Osteoblast (primary cell): ENCODE measurements at regions not wholly inside any gene's neighbourhood (a gene's known extent, or its start where the extent isn't known, plus 50 kb on each side); places are given as distances from the start of the nearest gene placed in this dataset.

Experiments used
- DNase-seq: peaks from one replicate; pipeline ENCODE4 v3.0.0; 2011; ENCODE audit warnings: low spot score, mixed read lengths; ENCODE audit not compliant: insufficient read length; ENCODE audit errors: missing footprints
- H2AFZ ChIP-seq: 2 replicates; pipeline ENCODE4 v1.6.0; 2011; ENCODE audit warnings: mild to moderate bottlenecking, low read length
- H3K27ac ChIP-seq: 2 replicates; pipeline ENCODE4 v1.5.1; 2011; ENCODE audit warnings: mild to moderate bottlenecking, low read depth, low read length, moderate library complexity
- H3K27me3 ChIP-seq: 2 replicates; pipeline ENCODE4 v1.6.0; 2012; ENCODE audit warnings: mild to moderate bottlenecking, control low read depth, inconsistent platforms, low read length, moderate library complexity; ENCODE audit not compliant: insufficient read depth
- H3K36me3 ChIP-seq: 2 replicates; pipeline ENCODE4 v1.5.1; 2011; ENCODE audit warnings: mild to moderate bottlenecking, low read length, control low read depth, moderate library complexity; ENCODE audit not compliant: insufficient read depth
- H3K4me1 ChIP-seq: 2 replicates; pipeline ENCODE4 v1.5.1; 2011; ENCODE audit warnings: mild to moderate bottlenecking, low read length, control low read depth, moderate library complexity; ENCODE audit not compliant: insufficient read depth
- H3K4me2 ChIP-seq: 2 replicates; pipeline ENCODE4 v1.6.0; 2011; ENCODE audit warnings: mild to moderate bottlenecking, low read length; ENCODE audit not compliant: insufficient read depth
- H3K4me3 ChIP-seq: fragments of 200-600 bp; sonication (generic); 3 replicates; pipeline ENCODE4 v1.5.1; 2012; ENCODE audit warnings: mild to moderate bottlenecking, low read length, inconsistent platforms; ENCODE audit not compliant: insufficient read depth
- H3K79me2 ChIP-seq: 2 replicates; pipeline ENCODE4 v1.6.0; 2012; ENCODE audit warnings: mild to moderate bottlenecking, low read length, control low read depth, inconsistent platforms; ENCODE audit not compliant: insufficient read depth
- H3K9me3 ChIP-seq: 2 replicates; pipeline ENCODE4 v1.5.1; 2011; ENCODE audit warnings: low read depth, low read length, control low read depth
- H4K20me1 ChIP-seq: 2 replicates; pipeline ENCODE4 v1.6.0; 2012; ENCODE audit warnings: mild to moderate bottlenecking, low read length, control low read depth; ENCODE audit not compliant: insufficient read depth
- CTCF ChIP-seq: IDR thresholded peaks from 2 replicates; pipeline ENCODE4 v1.5.1; 2011; ENCODE audit warnings: mild to moderate bottlenecking, low read depth, low read length, moderate library complexity; ENCODE audit errors: extremely low read depth

- Histone ChIP-seq H3K4me1 (no peaks in the 10 kb centered on the region), H3K36me3 (no peaks in the 10 kb centered on the region), H3K4me3 (no peak overlapping the region), H3K9me3 (no peaks in the 10 kb centered on the region), H2AFZ (no peak overlapping the region), H3K27me3 (no peaks in the 10 kb centered on the region), H3K27ac (no peak overlapping the region), H4K20me1 (no peaks in the 10 kb centered on the region), H3K79me2 (no peaks in the 10 kb centered on the region), H3K4me2 (no peak overlapping the region)
- DNase-seq, result no peak
- TF ChIP-seq CTCF, result no peak
Measured at GRCh38 chr13:73278186-73278585, 219.4 kb downstream of the KLF5 start.

- no peaks in the 10 kb centered on the region for H3K79me2 ChIP-seq
- H3K36me3 ChIP-seq, result no peaks in the 10 kb centered on the region
- no peaks in the 10 kb centered on the region for H3K27me3 ChIP-seq
- no peak overlapping the region for H2AFZ ChIP-seq
- H3K4me2 ChIP-seq, result no peak overlapping the region
- no peaks in the 10 kb centered on the region for H3K9me3 ChIP-seq
- TF ChIP-seq CTCF, result no peak
- no peak overlapping the region for H3K27ac ChIP-seq
- H4K20me1 ChIP-seq, result no peaks in the 10 kb centered on the region
- H3K4me3 ChIP-seq, result no peak overlapping the region
- no peaks in the 10 kb centered on the region for H3K4me1 ChIP-seq
- DNase-seq, result no peak
Measured at GRCh38 chr13:73275163-73275562, 216.4 kb downstream of the KLF5 start.

- H4K20me1 ChIP-seq, result no peaks in the 10 kb centered on the region
- no peak overlapping the region for H3K4me2 ChIP-seq
- DNase-seq, result no peak
- no peaks in the 10 kb centered on the region for H3K79me2 ChIP-seq
- H3K27ac ChIP-seq, result no peak overlapping the region
- no peaks in the 10 kb centered on the region for H3K36me3 ChIP-seq
- no peaks in the 10 kb centered on the region for H3K4me1 ChIP-seq
- no peak overlapping the region for H2AFZ ChIP-seq
- no peak overlapping the region for H3K4me3 ChIP-seq
- H3K9me3 ChIP-seq, result no peaks in the 10 kb centered on the region
- no peaks in the 10 kb centered on the region for H3K27me3 ChIP-seq
- no peak for TF ChIP-seq CTCF
Measured at GRCh38 chr13:73274147-73274546, 215.3 kb downstream of the KLF5 start.

GRCh38 chr13:73273745-73274144, 214.9 kb downstream of the KLF5 start:
- no peaks in the 10 kb centered on the region for H3K9me3 ChIP-seq
- DNase-seq, result no peak
- no peaks in the 10 kb centered on the region for H3K27me3 ChIP-seq
- no peak overlapping the region for H3K27ac ChIP-seq
- H4K20me1 ChIP-seq, result no peaks in the 10 kb centered on the region
- no peak overlapping the region for H3K4me3 ChIP-seq
- H3K4me1 ChIP-seq, result no peaks in the 10 kb centered on the region
- no peak overlapping the region for H2AFZ ChIP-seq
- H3K36me3 ChIP-seq, result no peaks in the 10 kb centered on the region
- no peak overlapping the region for H3K4me2 ChIP-seq
- TF ChIP-seq CTCF, result no peak
- H3K79me2 ChIP-seq, result no peaks in the 10 kb centered on the region
